GM12874 (cell line): ENCODE measurements at regions not wholly inside any gene's neighbourhood (a gene's known extent, or its start where the extent isn't known, plus 50 kb on each side); places are given as distances from the start of the nearest gene placed in this dataset.

Source experiments
- TF ChIP-seq, protein P1 (sequence below): IDR thresholded peaks from 2 replicates; pipeline ENCODE4 v1.5.1; 2011; ENCODE audit warnings: low read depth, mild to moderate bottlenecking, control low read depth, low read length, moderate library complexity; ENCODE audit not compliant: insufficient read depth

DNA sequence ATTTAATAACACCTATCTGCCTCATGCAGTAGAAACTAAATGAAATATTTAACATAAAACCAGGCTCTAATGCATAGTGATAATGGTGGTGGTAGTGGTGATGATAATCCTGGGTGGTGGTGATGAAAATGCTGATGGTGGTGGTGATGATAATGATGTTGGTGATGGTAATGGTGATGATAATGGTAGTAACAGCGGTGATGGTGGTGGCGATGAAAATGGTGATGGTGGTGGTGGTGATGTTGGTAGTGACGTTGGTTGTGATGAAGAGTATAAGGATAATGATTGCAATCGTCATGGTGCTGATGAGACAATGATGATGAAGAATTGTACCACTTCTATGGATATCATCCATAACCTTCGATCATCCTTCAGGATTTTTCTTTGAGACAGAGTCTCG is 173.7 kb upstream of the CDH11 start:
- TF ChIP-seq, protein P1, sequence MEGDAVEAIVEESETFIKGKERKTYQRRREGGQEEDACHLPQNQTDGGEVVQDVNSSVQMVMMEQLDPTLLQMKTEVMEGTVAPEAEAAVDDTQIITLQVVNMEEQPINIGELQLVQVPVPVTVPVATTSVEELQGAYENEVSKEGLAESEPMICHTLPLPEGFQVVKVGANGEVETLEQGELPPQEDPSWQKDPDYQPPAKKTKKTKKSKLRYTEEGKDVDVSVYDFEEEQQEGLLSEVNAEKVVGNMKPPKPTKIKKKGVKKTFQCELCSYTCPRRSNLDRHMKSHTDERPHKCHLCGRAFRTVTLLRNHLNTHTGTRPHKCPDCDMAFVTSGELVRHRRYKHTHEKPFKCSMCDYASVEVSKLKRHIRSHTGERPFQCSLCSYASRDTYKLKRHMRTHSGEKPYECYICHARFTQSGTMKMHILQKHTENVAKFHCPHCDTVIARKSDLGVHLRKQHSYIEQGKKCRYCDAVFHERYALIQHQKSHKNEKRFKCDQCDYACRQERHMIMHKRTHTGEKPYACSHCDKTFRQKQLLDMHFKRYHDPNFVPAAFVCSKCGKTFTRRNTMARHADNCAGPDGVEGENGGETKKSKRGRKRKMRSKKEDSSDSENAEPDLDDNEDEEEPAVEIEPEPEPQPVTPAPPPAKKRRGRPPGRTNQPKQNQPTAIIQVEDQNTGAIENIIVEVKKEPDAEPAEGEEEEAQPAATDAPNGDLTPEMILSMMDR, result no peak

DNA sequence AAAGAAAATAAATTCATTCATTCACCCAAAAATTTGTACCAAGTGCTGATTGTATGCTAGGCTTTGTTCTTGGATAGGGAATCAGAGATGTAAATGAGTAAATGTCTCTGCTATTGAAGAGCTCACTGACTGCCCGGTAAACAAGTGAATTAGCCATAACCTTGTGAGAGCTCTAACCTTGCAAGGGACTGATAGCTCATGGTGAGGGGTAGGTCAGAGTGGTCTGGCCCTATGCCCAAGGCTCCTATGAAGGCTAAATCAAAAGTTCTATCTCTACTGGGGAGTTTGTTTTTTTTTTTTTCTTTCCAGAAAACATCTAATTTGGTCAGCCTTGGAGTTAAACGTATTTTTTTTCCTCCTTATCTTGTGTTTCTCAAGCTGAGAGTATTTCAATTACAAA is 172.8 kb upstream of the CDH11 start:
- TF ChIP-seq, protein P1, result no peak

DNA sequence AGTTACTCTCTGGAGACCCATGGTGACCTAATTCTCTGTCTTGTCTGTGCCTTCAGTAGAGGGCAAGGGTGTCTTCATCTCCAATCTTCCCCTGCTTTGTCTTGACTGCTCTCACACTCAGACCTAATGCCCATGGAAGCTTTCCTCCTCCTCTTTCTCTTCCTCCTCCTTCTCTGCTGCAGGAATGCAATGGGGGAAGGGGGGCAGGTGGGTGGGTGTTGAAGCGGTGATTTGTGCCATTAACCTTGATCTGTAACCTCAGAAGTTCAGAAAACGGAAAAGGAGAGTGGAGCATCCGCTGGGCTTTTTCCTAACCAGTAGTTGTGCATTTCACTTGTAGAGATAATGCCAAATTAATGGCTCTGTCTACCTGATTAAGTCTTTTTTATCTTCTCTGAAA is 172.3 kb upstream of the CDH11 start:
- TF ChIP-seq, protein P1, result no peak

DNA sequence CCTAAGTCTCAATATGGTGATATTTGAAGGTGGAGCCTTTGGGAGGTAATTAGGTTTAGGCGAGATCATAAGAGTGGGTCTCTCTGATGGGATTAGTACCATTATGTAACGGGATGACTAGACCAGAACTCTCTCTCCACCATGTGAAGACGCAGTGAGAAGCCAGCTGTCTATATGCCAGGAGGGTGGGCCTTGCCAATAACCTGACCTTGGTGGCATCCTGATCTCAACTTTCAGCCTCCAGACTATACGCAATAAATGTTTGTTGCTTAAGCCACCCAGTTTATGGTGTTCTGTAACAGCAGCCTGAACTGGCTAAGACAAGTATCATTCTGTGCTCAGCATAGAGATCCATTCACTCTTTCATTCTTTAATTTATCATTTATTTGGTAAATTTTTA is 167.2 kb upstream of the CDH11 start:
- TF ChIP-seq, protein P1, result no peak

DNA sequence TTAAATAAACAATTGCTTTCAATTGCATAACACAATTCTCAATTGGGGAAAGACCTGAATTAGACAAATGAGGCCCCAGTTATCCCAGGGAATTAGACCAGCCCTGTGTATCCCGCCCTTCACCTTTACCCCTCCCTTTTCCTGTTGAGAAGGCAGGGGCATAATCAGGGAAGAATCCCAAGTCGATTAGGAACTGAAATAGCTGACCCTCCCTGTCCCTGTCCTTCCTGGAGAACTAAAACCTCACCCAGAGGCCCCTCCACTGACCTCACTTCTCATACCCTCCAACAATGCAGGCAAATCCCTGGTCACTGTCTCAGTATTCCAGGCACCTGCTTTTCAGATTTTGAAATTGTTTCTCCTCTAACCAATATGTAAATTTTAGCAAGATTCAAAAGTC is 165.4 kb upstream of the CDH11 start:
- TF ChIP-seq, protein P1, result no peak

DNA sequence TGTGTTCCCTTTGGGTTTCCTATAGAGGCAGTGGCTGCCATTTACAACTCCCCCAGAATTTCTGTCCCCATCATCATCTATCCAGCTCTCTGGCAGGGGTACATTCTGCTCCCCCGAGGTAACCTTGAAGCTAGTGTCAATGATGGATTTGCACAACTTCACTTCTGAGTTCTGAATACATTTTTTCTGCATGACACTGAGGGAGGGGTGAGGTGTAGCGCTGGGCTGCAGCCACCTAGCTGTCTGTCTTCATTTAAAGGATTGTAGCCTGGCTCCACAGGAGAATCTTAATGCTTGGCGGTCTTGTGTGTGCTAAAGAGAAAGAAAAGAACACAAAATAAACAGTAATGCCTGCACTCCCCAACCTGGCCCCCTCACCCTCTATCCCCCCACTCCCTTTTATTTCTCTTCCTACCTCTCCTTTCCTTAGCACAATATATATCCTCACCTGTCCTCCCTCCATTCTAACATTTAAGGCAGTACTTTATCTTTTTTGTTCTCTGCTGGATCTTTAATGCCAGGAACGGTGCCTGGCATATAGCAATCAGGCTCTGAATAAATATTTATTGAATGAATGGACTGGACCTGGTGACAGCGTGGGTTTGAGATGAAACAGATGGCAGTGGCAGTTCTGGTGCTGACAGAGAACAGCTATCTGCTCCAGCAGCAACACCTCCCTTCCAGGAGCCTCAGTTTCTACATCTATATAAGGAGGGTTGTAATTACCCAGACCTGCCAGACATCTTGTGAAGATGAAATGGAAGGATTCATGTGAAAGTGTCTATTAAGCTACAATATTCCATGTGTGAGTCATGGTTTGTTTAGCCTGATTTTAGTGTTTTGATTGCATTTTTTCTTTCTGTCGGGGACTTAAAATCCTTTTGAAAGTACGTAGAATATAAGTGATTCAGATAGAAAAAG is 163.5 kb upstream of the CDH11 start:
- TF ChIP-seq, protein P1, result no peak

- TF ChIP-seq, protein P1, result no peak
Observed at GRCh38 chr16:65284626-65285025, 162.8 kb upstream of the CDH11 start.
